BJ (cell line): ENCODE measurements at regions not wholly inside any gene's neighbourhood (a gene's known extent, or its start where the extent isn't known, plus 50 kb on each side); places are given as distances from the start of the nearest gene placed in this dataset.

Experiments
- CTCF ChIA-PET: fragments of 350-600 bp; formaldehyde crosslinking; extraction: SDS; loops from one replicate; lab custom pipeline; 2021; ENCODE audit warnings: antibody characterized with exemption, inconsistent platforms; lab: Yijun Ruan, JAX
- POLR2A ChIA-PET: fragments of 300-600 bp; sonication (Branson Sonifier 250); formaldehyde crosslinking; extraction: SDS; loops from one replicate; lab custom pipeline; 2021; ENCODE audit warnings: antibody characterized with exemption; lab: Charles Lee
- DNase-seq: peaks from one replicate; pipeline ENCODE4 v3.0.0-alpha.2; 2011; ENCODE audit warnings: low read depth
- H3K27me3 ChIP-seq: 2 replicates; pipeline ENCODE4 v1.6.0; 2011; ENCODE audit warnings: low read length; ENCODE audit not compliant: control insufficient read depth, insufficient read depth
- H3K36me3 ChIP-seq: 2 replicates; pipeline ENCODE4 v1.5.1; 2011; ENCODE audit warnings: low read length; ENCODE audit not compliant: control insufficient read depth, insufficient read depth
- H3K4me3 ChIP-seq: 2 replicates; pipeline ENCODE4 v1.5.1; 2011; ENCODE audit warnings: low read depth, mild to moderate bottlenecking, control low read depth, low read length
- CTCF ChIP-seq: IDR thresholded peaks from 2 replicates; pipeline ENCODE4 v1.5.1; 2011; ENCODE audit warnings: low read depth, mild to moderate bottlenecking, control low read depth, inconsistent platforms, low read length, moderate library complexity; ENCODE audit not compliant: insufficient read depth

DNA sequence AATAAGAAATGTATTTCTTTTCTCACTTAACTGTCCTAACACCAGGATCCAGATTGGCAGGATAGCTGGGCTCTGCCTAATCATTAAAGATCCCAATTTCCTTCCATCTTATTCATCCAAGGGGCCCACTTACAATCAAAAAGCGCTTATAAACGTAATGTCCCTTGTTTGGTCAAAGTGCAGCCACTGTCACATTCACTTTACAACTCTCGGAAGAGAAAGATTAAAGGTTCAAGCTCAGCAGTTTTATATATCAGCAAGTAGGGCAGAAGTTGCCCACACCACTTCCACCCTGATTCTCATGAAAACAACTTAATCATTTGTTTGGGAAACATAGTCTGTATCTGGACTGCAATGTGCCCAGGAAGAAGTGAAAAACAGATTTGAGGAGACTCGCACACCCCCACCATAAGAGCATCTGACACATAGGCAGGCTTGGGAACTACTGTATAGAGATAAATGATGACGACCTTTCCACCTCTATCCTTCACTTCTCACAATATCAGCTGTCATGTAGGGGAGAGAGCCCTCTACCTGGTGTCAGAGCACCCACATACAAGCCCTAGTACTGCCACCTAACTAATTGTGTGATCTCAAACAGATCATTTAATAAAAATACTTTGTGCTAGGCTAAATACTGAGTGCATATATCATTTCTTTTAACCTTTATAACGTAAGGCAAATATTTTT lies 80.8 kb downstream of the CAPZA3 start:
- no peak for DNase-seq
- no peaks in the 10 kb centered on the region for H3K36me3 ChIP-seq
- no peak overlapping the region for H3K4me3 ChIP-seq
- H3K27me3 ChIP-seq: no peaks in the 10 kb centered on the region; the same call in 1 of the 2 replicates
- ChIA-PET CTCF (no interaction called here), POLR2A (no interaction called here)
- no peak for TF ChIP-seq CTCF

DNA sequence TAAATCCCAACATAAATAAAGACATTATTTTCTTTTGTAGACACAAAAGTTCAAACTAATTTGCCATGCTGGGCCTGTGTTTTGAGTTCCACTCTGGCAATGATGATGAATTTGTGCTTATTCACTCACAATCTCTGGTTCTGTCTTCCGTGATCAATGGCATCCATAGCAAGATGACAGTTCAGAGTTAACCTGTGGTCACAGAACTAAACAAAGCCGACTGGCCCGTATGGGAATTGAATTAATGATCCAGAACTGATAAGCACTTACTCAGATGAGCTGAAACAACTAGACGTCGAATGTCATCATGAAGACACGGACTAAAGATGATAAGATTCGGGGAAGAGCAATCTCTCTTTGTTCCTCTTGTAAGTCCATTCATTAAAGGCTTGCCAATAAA lies 81.6 kb downstream of the CAPZA3 start:
- H3K36me3 ChIP-seq: no peaks in the 10 kb centered on the region
- no peaks in the 10 kb centered on the region for H3K27me3 ChIP-seq
- DNase-seq: no peak
- ChIA-PET CTCF (interaction anchor here (1.5 kb wide), 1 partner anchor 10 kb away, joined by 3 read pairs; no protein-coding TSS in a partner anchor), POLR2A (no interaction called here)
- TF ChIP-seq CTCF: no peak
- H3K4me3 ChIP-seq: no peak overlapping the region

DNA sequence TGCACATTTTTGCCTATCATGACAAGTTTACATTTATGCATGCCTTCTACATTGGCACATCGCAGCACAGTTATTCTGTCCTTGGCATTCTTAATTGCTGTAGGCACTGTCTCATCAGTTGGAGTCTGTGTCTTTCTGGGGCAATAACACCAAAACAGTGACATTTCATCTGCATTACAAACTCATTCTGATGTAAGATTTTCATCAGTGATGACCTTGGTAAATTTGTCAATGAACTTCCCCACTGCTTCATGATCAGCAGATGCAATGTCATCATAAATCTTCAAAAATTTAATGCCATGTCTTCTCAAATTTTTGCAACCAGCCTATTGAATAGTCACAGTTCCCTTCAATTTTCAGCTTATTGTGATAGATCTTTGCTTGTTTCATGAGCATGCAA lies 85.5 kb downstream of the CAPZA3 start:
- H3K27me3 ChIP-seq: no peaks in the 10 kb centered on the region
- POLR2A ChIA-PET: interaction anchor here (0.7 kb wide), 1 partner anchor 573 kb away, joined by 13 read pairs; no protein-coding TSS in a partner anchor
- H3K4me3 ChIP-seq: no peak overlapping the region
- CTCF ChIA-PET: interaction anchor here (0.6 kb wide), 1 partner anchor 122 kb away, joined by 3 read pairs; no protein-coding TSS in a partner anchor
- H3K36me3 ChIP-seq: no peaks in the 10 kb centered on the region
- TF ChIP-seq CTCF: no peak
- DNase-seq: no peak

GRCh38 chr12:18824287-18824686 lies 86.4 kb downstream of the CAPZA3 start:
- Histone ChIP-seq H3K27me3 (no peaks in the 10 kb centered on the region), H3K4me3 (no peak overlapping the region), H3K36me3 (no peaks in the 10 kb centered on the region)
- TF ChIP-seq CTCF: no peak
- POLR2A ChIA-PET: interaction anchor here (0.7 kb wide), 1 partner anchor 574 kb away, joined by 13 read pairs; no protein-coding TSS in a partner anchor
- CTCF ChIA-PET: no interaction called here
- no peak for DNase-seq

- Histone ChIP-seq H3K4me3 (no peak overlapping the region), H3K36me3 (no peaks in the 10 kb centered on the region), H3K27me3 (no peaks in the 10 kb centered on the region)
- TF ChIP-seq CTCF: no peak
- ChIA-PET POLR2A (no interaction called here), CTCF (no interaction called here)
- DNase-seq: no peak
These were observed 87.2 kb downstream of the CAPZA3 start for GRCh38 chr12:18825138-18825537.
